Daoy (cell line): ENCODE measurements at regions not wholly inside any gene's neighbourhood (a gene's known extent, or its start where the extent isn't known, plus 50 kb on each side); places are given as distances from the start of the nearest gene placed in this dataset.
A peak's percentile ranks its signal among the peaks of the same experiment; 100 is the strongest.

ENCODE experiments used
- DNase-seq: peaks from one replicate; pipeline ENCODE4 v3.0.0-alpha.2; 2015; ENCODE audit warnings: low read depth

DNA sequence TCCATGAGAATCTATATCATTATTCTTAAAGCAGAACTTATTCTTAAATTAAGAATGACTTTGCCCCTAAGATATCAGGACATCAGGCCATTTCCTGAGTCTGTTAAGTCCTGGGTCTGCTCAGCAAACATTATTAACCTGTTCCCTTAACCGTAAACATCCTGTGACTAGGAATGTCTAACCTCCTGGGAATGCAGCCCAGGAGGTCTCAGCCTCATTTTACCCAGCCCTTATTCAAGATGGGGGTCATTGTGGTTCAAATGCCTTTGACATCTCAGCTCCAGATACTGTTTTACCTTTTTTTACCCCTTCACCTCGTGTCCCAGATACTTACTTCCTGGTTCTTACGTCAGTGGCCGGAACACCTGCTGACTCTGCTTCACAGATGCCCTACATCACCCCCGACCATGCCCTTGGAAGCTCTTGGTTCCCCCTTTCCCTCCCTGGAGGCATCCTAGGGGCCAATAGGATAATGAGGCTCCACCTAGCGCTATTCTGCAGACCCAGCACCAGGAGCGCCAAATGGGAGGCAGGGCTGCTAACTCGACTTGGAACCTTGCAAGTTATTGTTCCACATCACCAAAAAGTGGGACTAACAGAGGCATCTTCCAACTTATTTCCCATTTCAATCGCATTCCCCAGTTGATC is 182.5 kb downstream of the MED10 start:
- no peak for DNase-seq

DNA sequence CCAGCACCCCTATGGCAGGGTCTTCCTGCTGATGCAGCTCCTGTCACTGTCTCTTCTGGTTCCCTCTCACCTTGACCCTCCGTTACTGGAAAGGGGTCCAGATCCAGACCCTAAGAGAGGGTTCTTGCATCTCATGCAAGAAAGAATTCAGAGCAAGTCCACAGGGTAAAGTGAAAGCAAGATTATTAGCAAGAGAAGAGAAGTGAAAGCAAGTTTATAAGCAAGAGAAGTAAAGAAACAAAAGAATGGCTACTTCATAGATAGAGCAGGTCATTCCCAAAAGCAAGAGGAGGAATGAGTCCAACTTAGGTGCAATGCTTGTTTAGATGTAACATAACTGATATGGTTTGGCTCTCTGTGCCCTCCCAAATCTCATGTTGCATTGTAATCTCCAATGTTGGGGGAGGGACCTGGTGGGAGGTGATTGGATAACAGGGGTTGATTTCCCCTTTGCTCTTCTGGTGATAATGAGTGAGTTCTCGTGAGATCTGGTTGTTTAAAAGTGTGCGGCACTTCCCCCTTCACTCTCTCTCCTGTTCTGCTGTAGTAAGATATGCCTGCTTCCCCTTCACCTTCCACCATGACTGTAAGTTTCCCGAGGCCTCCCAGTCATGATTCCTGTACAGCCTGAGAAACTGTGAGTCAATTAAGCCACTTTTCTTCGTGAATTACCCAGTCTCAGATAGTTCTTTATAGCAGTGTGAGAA is 183.3 kb downstream of the MED10 start:
- no peak for DNase-seq

DNA sequence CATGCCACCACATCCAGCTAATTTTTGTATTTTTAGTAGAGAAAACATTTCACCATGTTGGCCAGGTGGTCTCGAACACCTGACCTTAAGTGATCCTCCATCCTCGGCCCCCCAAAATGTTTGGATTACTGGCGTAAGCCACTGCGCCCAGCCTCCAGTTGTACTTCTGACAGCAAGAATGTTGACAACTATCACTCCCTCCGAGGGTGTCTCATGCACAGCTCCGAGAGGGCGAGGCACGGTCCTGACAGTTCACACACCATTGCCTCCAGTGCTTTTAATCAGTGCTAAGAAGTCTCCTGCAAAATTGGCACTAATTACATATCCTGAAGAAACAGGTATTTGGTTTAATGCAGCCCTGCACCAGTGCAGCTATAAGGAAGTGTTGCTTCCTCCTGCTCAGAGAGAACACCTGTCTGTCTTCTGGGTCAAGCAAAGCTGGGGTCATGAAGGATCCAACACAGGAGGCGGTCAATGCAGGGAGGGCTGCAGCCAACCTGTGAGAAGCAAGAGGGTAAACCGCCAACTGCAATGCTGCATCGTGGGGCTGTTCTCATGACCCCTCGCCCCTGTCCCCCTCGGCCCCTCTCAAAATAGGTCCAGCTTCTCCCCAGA is 184.0 kb downstream of the MED10 start:
- DNase-seq: no peak

DNA sequence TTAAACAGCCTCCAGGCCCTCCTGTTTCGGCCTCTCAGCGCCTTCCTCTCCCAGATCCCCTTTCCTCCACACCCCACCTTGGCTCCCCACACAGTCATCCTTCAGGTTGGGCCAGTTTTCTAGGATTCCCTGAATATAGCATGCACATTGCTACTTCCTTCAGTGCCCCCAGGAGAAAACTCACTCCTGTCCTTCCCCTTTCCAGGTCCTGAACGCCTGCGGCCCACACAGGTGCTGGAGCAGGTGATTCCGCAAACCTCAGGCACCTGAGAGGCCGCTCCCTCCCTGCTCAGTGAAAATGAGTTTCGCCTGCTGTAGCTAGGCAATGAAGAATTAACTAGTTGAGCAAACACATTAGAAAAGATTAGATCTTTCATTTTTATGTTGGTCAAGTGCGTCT is 185.0 kb downstream of the MED10 start:
- DNase-seq: no peak

DNA sequence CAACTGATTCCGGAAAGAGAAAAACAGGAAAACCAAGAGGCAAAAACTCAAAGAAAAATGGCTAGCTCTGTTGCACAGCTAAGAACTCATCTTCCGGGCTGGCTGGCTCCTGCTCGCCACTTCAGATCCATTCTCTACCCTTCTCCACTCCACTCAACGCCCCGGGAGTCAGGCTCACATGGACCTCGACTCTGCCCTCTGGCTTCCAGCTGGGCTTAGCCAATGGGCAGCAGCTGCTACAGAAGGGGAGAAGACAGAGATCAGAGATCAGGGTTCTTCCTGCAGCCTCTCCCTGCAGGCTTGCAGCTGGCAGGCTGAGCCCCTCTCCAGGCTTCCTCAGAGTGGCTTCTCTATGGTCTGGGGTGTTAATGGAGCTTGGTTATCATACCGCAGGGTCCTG is 187.5 kb downstream of the MED10 start:
- no peak for DNase-seq

DNA sequence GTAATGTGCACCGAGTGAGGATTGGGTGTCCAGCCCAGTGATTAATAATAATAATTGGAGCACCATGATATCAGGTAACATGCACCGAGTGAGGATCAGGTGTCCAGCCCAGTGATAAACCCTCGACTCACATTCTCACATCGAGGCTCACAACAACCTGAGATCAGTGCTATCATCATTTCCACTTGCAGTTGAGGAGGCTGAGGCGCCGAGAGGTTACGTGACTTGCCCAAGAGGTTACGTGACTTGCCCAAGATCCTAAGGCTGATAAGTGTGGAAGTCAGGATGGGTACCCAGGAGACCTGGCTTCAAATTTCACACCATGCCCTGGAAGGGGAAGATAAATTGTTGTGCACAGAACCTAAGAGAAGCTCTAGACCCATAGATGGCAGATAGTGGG is 189.4 kb downstream of the MED10 start:
- DNase-seq: no peak

DNA sequence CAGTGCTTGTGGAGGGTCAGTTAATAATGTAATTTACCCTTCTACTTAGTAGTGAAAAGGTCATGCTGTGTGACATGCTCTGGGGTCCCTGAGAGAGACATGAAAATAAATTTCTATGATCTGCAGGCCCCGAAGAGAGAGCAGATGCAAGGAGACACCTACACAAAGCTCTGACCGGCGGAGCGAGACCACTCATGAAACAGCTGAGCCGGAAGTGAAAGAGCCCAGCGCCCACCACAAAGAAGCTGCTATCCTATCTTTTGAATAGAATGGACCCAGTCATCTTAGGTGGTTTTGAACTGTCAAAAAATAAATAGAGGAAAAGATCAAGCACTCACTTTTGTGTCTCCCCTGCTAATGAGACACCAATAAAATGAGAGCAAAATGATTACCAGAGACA is 190.0 kb downstream of the MED10 start:
- no peak for DNase-seq

DNA sequence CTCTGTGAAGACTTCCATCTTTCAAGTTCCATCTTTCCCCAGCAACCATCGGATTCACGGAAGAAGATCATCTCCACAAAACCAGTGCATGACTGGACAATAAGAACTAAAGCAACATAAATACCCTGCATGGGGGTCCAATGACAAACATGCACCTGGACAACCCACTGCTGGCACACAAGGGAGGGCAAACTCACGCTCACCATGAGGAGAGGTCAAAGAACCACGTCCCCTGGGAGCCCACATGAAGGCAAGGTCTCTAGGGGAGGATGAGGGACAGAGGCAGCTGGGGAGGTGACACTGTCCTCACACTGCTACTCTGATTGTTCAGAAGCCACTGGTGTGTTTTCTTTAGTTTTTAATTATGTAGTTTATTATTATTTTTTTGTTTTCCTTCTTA is 190.8 kb downstream of the MED10 start:
- no peak for DNase-seq

DNA sequence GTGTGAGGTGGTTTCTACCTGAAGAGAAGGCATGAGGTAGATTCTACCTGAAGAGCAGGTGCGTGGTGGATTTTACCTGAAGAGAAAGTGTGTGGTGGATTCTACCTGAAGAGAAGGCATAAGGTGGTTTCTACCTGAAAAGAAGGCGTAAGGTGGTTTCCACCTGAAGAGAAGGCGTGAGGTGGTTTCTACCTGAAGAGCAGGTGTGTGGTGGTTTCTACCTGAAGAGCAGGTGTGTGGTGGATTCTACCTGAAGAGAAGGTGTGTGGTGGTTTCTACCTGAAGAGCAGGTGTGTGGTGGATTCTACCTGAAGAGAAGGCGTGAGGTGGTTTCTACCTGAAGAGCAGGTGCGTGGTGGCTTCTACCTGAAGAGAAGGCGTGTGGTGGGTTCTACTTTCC is 192.8 kb downstream of the MED10 start:
- DNase-seq: no peak

DNA sequence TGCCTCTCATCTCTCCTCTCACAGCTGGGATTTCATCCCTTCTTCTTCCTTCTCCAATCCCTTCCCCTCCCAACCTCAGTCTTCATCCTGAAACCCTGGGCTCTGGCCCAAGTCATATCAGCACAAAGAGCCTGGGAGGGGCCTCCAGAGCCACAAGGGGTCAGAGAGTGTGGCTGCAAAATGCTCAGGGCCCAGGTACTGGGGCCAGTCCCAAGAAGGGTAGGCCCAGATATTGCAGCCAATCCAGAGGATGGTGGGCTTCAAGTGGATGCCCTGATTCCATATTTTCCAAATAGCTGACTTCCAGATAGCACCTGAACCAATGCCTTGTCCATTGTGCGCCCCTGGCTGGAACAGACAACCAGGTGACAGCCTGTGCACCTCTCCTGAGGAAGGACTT is 193.9 kb downstream of the MED10 start:
- no peak for DNase-seq

DNA sequence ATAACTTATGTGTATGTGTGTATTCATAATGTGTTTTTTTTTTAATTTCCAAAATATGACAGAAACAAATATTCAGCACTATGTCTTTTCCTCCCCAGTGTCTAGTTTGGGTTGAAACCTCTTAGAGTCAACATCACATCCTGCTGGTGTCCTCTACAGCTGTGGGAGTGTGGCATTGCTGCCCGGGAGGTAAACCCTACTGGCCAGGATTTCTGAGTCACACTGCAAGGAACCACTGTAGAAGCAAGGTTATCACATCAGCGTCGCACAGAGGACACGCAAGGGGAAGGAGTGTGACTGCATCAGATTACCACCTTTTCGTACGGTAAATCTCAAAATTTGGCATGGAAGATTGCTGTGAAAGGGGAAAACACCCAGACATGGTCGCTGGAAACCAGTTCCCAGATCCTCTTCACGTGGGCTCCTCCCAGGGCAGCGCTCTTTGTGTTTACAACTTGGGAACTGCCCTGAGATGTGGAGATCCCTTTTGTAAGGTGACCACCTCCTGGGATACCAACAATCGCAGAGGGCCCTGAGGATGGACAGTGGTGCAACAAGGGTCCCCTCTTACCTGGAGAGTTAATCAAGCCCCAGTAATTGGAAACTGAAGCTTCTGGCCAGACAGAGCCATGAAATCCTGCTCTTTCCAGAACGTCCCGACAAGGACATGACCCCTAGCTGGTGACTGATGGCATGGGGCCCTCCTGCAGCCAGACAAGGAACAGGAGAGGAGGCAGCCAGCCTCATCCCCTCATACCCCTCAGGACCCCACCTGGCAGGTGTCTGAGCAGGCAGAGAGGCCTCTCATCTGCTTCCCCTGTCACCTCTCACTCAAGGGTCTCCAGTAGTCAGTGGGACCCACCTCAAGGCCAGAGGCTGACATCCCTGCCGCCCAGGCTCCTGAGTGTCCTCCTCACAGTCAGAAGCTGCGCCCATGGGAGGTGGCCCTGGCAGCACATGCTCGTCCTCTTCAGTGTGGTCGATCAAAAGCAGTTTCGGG is 194.7 kb downstream of the MED10 start:
- DNase-seq: peak; percentile 80

DNA sequence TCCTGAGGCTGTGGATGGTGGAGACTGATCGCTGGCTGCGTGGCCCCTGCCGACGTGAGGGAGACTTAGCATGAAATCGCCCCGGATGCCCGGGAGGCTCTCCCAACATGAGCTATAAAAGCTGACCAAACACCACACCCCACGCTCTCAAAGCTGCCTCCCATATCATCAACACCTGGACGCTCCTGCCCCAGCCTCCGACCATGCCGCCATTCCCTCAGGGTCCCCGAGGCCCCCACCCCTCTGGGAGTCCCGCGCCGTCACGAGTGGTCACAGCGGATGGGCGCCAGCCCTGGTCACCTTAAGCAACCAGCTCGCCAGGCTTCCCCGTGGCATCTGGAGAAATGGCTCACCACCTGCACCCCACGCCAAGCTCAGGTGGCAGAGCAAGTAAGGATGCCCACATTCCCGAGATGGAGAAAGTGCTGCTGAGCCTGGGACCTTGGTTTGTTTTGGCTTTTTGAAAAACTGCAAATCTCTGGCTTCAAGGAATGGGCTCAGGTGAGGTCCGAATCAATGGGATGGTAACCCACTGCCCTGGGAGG is 196.0 kb downstream of the MED10 start:
- DNase-seq: no peak

DNA sequence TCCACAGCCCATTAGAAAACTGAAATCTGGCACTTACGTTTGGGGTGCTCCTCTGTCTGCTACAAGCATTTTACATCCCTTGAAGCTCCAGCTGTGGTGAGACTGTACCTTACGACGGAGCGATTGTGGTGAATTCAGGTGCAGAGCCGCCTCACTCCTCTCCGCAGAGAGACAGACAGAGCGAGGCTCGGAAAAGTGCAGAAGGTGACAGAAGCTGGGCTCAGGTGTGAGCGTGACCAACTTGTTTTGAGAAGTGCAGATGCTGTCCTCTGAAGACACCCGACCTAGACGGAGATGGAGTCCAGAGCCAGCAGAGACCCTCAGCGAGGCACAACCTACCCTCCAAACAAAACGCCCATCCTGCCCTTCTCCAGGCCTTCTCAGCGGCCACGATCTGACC is 196.5 kb downstream of the MED10 start:
- no peak for DNase-seq

DNA sequence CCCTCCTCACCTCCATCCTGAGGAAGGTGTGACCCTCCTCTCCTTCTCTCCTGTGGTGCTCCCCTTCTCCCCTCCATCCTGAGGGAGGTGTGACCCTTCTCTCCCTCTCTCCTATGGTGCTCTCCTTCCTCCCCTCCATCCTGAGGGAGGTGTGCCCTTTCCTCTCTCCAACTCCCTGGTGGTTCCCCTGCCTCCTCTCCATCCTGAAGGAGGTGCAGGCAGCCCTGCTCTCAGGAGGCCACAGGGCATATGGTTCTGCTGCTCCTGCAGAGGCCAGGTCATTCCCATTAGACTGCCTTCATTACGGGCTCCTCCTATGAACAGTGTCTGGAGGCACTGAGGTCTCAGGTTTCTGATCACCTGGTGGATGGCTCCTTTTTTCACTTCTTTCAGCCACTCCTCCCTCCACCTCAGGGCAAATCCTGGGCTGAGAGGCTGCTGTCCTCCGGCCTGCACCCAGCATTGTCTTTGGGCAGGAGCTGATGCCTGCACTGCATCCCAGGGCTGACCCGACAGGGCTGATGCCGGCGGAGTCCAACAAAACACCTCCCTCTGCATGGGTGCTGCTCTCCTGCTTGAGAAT is 197.1 kb downstream of the MED10 start:
- no peak for DNase-seq

DNA sequence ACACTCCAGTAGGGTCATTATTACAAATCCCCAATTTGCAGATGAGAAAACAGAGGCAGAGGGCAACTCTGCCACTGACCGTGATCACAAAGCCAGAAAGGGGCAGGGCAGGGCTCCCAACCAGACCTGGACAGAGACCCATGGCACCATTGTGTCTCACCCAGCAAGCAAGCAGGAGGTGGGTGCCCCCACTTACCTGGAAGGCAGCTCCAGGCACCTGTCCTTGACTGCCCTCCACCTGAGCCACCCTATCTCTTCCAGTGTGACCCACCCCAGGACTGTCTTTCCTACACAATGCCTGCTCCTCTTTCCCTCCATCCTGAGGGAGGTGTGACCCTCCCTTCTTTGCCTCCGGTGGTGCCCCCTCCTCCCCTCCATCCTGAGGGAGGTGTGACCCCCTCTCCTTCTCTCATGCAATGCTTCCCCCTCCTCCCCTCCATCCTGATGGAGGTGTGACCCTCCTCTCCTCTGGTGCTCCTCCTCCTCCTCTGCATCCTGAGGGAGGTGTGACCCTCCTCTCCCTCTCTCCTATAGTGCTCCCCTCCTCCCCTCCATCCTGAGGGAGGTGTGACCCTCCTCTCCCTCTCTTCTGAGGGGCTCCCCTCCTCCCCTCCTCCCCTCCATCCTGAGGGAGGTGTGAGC is 198.0 kb downstream of the MED10 start:
- no peak for DNase-seq

DNA sequence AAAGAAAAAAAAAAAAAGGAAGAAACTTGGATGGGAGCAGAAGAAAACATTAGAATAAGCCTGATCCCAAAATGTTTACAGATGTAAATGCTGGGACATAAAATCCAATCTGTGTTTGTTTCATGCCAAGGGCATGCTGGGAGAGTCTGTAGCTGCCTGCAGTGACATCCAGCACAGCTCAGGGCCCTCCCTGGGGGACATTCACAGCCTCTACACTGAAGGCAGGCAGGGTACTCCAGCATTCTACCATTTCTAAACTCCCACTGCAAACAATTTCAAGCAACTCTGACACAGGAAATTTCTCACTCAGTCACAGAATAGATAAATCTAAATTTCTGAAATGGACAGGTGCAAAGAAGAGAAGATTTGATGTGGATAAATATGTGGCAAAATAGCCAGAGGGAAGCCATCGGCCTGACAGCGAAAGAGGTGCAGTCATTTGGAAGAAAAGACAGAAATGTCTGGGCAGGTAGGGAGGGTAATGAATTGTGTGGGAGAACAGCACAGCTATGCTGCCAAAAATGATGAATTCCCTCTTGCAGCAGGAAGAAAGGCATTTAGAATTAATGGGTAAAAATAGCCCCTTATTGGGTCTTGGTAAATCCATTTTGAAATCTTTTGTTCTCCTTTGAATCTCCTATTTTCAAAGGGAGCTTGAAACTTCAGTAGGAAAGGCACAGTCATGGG is 199.4 kb downstream of the MED10 start:
- no peak for DNase-seq

DNA sequence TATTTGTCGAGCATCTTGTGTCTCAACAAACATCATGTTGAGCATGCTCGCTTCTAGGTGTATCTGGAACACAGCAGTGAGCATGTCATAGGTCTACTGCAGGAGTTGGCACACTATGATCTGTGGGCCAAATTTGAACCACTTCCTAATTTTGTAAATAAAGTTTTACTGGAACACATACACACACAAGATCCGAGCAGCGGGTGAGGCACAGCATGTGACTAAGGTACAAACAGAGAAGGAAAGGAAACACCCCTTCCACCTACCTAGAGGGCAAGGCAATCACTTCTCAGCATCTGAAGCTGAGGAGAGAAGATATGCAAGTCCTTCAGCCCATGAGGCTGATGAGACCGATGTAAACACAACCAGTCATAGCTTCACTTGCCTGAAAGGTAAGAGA is 200.4 kb downstream of the MED10 start:
- no peak for DNase-seq

DNA sequence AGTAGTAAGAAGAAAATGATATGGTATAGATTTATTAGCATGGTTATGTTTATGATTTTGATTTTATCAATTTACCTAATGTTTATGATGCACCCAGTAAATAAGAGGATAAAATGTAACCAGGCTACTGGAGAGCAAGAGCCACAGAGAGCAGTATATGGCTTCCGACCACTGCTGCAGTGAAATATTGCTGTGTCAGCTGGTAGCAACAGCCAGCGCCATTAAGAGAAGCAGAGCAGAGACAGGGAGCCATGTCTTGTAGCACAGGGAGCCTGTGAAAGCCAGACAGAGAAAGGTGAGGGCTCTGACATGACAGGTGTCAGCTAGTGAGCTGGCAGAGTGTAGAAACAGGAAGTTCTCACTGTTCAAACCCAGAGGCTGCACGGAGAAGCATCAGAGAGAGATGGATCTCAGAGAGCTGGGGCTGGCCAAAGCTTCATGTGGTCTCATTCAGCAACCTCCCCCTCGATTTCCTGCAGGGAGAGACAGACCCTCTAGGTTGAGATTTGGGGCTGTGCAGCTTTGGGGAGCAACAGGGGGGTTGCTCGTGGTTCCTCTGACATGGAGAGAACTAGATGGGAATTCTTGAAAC is 202.1 kb downstream of the MED10 start:
- no peak for DNase-seq

DNA sequence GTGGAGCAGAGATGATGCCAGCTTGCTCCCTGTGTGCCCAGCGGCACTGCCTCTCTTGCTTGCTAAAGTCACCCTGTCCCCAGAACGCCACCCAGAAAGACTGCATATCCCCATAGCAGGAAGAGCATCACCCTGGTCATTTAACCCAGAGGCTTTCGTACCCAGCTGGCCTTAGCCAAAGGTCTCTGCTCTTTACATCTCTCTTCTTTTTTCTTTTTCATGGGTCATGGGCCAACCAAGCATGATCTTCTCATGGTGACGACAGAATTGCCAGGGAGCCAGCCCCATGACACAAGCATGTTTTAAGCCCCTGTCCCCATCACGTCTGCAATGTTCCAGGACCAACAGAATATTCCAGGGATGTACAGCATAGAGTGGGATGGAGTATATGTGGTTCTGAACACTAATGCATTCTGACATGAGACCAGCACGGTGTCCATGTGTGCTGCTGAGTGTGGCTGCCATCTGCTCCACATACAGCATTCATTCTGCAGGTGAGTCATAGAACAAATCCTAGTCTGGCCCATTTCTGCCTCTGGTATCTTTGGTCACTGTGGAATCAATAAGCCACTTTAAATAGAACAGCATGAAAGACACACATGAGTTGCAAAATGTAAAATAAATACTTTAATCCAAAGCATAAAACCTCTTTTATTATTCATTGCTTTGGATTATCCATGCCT is 203.0 kb downstream of the MED10 start:
- DNase-seq: no peak
